ENCODE measurements at regions not wholly inside any gene's neighbourhood (a gene's known extent, or its start where the extent isn't known, plus 50 kb on each side); places are given as distances from the start of the nearest gene placed in this dataset.

- Histone ChIP-seq H3K36me3 (no peaks in the 10 kb centered on the region), H3K4me3 (no peak overlapping the region), H3K27me3 (no peaks in the 10 kb centered on the region), H3K4me1 (no peaks in the 10 kb centered on the region), H3K9me3 (no peaks in the 10 kb centered on the region), H3K27ac (no peak overlapping the region)
- no peak for DNase-seq
- no peak for ATAC-seq
- TF ChIP-seq CTCF (IDR thresholded peaks at IDR 0.05), result no peak
- intact Hi-C loops (cut with DNase I), result no loop called here
Measured at GRCh38 chr14:51468523-51468922, 183.2 kb upstream of the FRMD6 start.

DNA sequence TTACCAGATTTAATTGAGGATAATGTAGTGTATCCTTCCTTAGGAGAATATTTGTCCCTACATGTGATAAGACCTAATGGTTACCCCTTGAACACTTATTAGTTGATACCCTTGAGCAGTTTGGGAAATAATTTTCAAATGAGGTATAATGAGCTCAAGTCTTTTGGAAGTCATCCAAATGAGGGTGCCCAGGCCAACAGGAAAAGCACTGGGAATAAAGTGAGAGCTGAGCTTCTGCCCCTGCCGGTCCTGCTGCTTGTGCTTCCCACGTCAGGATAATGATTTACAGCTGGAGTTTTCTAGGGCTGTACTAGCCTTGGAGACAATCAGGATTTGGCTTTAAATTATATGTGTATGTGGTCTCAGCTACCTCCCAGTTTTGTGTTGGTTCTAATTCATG lies 178.8 kb upstream of the FRMD6 start:
- Histone ChIP-seq H3K9me3 (no peaks in the 10 kb centered on the region), H3K4me1 (no peaks in the 10 kb centered on the region), H3K27me3 (no peaks in the 10 kb centered on the region), H3K36me3 (no peaks in the 10 kb centered on the region), H3K4me3 (no peak overlapping the region), H3K27ac (no peak overlapping the region)
- DNase-seq (no peak), ATAC-seq (no peak)
- intact Hi-C loops (cut with DNase I), result no loop called here
- no peak for TF ChIP-seq CTCF (IDR thresholded peaks at IDR 0.05)

DNA sequence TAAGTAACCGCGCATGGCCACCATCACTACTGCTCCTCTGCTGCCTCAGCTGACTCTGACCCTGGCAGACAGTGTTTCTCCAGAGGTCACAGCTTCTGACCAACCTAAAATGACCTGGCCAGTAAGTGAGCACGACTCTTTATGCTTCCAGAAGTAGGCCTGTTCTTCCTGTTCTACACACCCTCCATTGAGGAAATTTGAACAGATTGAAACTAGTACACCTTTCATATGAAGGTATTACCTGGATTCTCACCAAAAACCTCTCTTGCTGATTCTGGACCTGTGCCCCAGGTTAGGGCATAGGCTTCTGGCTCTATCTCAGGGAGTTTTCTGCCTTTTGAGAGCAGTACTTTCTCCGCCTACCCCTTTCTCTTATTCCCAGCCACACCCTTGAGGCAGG lies 178.4 kb upstream of the FRMD6 start:
- Histone ChIP-seq H3K27ac (no peak overlapping the region), H3K9me3 (no peaks in the 10 kb centered on the region), H3K4me3 (no peak overlapping the region), H3K4me1 (no peaks in the 10 kb centered on the region), H3K27me3 (no peaks in the 10 kb centered on the region), H3K36me3 (no peaks in the 10 kb centered on the region)
- DNase-seq, result no peak
- TF ChIP-seq CTCF (IDR thresholded peaks at IDR 0.05), result no peak
- no peak for ATAC-seq
- intact Hi-C loops (cut with DNase I), result no loop called here

- no peaks in the 10 kb centered on the region for H3K27me3 ChIP-seq
- H3K4me1 ChIP-seq, result no peaks in the 10 kb centered on the region
- no peak overlapping the region for H3K27ac ChIP-seq
- no peaks in the 10 kb centered on the region for H3K9me3 ChIP-seq
- ATAC-seq (no peak), DNase-seq (no peak)
- intact Hi-C loops (cut with DNase I), result no loop called here
- H3K4me3 ChIP-seq, result no peak overlapping the region
- no peaks in the 10 kb centered on the region for H3K36me3 ChIP-seq
- TF ChIP-seq CTCF (IDR thresholded peaks at IDR 0.05), result no peak
Measured at GRCh38 chr14:51473808-51474565, 177.7 kb upstream of the FRMD6 start.

DNA sequence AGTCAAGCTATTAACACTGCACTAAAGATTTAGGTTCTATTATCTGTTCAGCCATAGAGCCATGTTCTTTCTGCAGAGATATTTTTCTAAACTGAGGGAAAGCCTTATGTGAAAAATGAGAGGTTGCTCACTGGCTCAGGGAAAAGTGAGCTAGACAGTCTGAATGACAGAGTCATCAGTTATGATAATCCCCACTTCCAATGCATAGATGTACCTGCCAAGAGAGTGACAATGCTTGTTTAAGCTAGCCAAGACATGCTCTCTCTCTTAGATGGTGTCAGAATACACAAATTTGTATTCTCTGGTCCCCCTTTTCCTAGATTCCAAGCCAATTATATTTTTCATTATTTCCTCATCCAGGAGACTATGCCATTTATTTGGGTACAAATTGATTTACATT lies 176.9 kb upstream of the FRMD6 start:
- Histone ChIP-seq H3K27me3 (no peaks in the 10 kb centered on the region), H3K27ac (no peak overlapping the region), H3K36me3 (no peaks in the 10 kb centered on the region), H3K9me3 (no peaks in the 10 kb centered on the region), H3K4me3 (no peak overlapping the region), H3K4me1 (no peaks in the 10 kb centered on the region)
- DNase-seq (no peak), ATAC-seq (no peak)
- no peak for TF ChIP-seq CTCF (IDR thresholded peaks at IDR 0.05)
- intact Hi-C loops (cut with DNase I), result no loop called here

DNA sequence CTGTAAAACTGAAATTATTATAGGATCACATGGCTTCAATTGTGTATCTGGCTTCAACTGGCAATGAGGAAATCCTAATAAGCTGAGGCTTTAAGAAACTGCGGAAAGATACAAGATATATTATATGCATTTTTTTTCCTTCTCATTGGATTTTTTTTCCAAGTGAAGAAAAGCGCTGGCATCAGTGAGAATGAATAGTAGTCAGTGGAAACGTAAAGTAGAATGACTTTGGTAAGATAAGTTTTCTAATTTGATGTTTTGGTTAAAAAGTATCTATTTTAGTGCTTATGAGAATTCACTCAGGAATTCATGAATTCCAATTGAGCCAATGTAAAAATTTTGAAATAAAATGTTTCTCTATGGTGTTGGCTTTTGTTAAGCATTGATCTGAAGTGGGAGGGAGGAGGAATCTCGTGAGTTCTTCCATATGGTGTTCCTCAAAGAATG lies 173.5 kb upstream of the FRMD6 start:
- H3K4me1 ChIP-seq, result no peaks in the 10 kb centered on the region
- no peak for DNase-seq
- no peak overlapping the region for H3K4me3 ChIP-seq
- H3K36me3 ChIP-seq, result no peaks in the 10 kb centered on the region
- TF ChIP-seq CTCF (IDR thresholded peaks at IDR 0.05), result no peak
- intact Hi-C loops (cut with DNase I), result no loop called here
- H3K27ac ChIP-seq, result no peak overlapping the region
- no peaks in the 10 kb centered on the region for H3K27me3 ChIP-seq
- no peaks in the 10 kb centered on the region for H3K9me3 ChIP-seq
- no peak for ATAC-seq
